GM13976 (cell line): ENCODE measurements at regions not wholly inside any gene's neighbourhood (a gene's known extent, or its start where the extent isn't known, plus 50 kb on each side); places are given as distances from the start of the nearest gene placed in this dataset.

Source experiments
- DNase-seq: peaks from one replicate; pipeline ENCODE4 v3.0.0; 2012; ENCODE audit warnings: low spot score
- in situ Hi-C: fragments of 300-500 bp; cut with MboI; formaldehyde crosslinking; loops from one replicate; pipeline ENCODE4 v1.12.0; 2022; ENCODE audit warnings: low sequenced_read_pairs, mixed read lengths, inconsistent platforms; ENCODE audit not compliant: unreplicated experiment
- TF ChIP-seq, protein P1 (sequence below): IDR thresholded peaks from 2 replicates; pipeline ENCODE4 v1.5.1; 2012; ENCODE audit warnings: borderline replicate concordance, mild to moderate bottlenecking; ENCODE audit not compliant: insufficient read depth; ENCODE audit errors: extremely low read depth, missing control alignments, control extremely low read depth

DNA sequence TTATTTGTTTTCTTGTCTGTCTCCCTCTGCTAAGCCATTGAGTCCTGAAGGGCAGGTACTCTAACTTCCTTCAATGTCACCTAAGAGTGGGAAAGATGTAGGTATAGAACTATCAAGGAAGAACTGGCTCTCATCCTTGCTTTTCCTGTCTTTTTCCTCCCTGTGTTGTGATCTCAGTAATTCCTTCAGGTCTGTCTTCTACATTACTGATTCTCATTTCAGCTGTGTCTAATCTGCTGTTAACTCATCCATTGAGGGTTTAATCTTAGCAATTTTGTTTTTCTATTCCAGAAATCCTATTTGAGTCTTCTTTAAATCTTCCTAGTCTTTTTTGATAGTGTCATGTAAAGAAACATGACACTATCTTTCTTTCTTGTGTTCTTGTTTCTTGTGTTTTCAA is 124.5 kb upstream of the PLXNC1 start:
- in situ Hi-C loops: no loop called here
- TF ChIP-seq, protein P1, sequence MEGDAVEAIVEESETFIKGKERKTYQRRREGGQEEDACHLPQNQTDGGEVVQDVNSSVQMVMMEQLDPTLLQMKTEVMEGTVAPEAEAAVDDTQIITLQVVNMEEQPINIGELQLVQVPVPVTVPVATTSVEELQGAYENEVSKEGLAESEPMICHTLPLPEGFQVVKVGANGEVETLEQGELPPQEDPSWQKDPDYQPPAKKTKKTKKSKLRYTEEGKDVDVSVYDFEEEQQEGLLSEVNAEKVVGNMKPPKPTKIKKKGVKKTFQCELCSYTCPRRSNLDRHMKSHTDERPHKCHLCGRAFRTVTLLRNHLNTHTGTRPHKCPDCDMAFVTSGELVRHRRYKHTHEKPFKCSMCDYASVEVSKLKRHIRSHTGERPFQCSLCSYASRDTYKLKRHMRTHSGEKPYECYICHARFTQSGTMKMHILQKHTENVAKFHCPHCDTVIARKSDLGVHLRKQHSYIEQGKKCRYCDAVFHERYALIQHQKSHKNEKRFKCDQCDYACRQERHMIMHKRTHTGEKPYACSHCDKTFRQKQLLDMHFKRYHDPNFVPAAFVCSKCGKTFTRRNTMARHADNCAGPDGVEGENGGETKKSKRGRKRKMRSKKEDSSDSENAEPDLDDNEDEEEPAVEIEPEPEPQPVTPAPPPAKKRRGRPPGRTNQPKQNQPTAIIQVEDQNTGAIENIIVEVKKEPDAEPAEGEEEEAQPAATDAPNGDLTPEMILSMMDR: no peak
- no peak for DNase-seq

GRCh38 chr12:94025068-94025467 is 123.3 kb upstream of the PLXNC1 start:
- TF ChIP-seq, protein P1: no peak
- in situ Hi-C loops: no loop called here
- DNase-seq: no peak

- in situ Hi-C loops: no loop called here
- TF ChIP-seq, protein P1: no peak
- DNase-seq: no peak
These were observed 122.6 kb upstream of the PLXNC1 start for GRCh38 chr12:94025756-94026155.

DNA sequence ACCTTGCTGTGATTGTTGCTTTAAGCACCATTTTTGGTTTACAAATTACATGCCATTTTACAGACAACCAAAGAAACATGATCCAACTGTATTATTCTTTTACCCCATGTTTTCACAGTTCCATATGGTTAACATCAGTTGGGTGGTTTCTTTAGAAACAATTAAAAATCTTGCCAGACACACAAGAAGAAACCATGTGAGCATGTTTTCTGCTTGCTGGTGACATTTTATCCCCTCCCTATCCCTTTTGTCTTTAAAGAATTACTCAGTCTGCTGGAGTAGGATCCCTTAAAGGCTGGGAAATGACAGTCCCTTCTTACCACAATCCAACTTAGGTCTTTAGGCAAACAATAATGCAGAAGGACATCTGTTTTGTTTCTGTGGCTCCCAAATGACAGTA is 121.8 kb upstream of the PLXNC1 start:
- TF ChIP-seq, protein P1: no peak
- DNase-seq: no peak
- in situ Hi-C loops: no loop called here

- in situ Hi-C loops: no loop called here
- DNase-seq: no peak
- TF ChIP-seq, protein P1: no peak
These were observed 120.8 kb upstream of the PLXNC1 start for GRCh38 chr12:94027561-94027960.

- TF ChIP-seq, protein P1: no peak
- no peak for DNase-seq
- in situ Hi-C loops: no loop called here
These were observed 116.6 kb upstream of the PLXNC1 start for GRCh38 chr12:94031763-94032162.

DNA sequence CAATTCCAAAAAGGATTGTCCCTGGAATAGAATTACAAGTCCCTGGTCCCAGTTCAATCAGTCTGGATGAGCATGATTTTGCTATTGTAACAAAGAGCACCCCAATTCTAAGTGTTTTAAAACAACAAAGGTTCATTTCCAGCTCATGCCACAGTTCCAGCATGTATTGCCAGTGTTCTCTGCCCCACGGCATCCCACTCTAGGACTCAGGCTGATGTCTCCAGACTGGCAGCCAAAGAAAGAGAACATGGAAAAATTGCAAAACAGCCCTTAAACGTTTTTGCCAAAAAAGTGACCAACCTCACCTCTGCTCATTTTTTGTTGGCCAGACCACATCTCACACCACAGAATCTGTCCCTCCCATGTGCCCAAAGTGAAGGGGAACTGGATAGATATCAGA is 116.0 kb upstream of the PLXNC1 start:
- no peak for DNase-seq
- TF ChIP-seq, protein P1: no peak
- in situ Hi-C loops: no loop called here
